Hepatocyte (in vitro differentiated cells): ENCODE measurements at regions not wholly inside any gene's neighbourhood (a gene's known extent, or its start where the extent isn't known, plus 50 kb on each side); places are given as distances from the start of the nearest gene placed in this dataset.

Experiments
- DNase-seq: peaks from one replicate; pipeline ENCODE4 v3.0.0-alpha.2; 2016; ENCODE audit warnings: low spot score
- H2AFZ ChIP-seq: fragments of 200-600 bp; sonication (generic); 2 replicates; pipeline ENCODE4 v1.6.0; 2016; ENCODE audit warnings: antibody characterized with exemption, mild to moderate bottlenecking
- H3K27ac ChIP-seq: fragments of 200-600 bp; sonication (generic); 2 replicates; pipeline ENCODE4 v1.5.1; 2016; ENCODE audit warnings: mild to moderate bottlenecking
- H3K27me3 ChIP-seq: fragments of 200-600 bp; sonication (generic); 2 replicates; pipeline ENCODE4 v1.6.1; 2016
- H3K36me3 ChIP-seq: fragments of 200-600 bp; sonication (generic); replicated peaks from 2 replicates; pipeline ENCODE4 v1.5.1; 2016; ENCODE audit warnings: low read depth; ENCODE audit not compliant: insufficient read depth
- H3K4me1 ChIP-seq: fragments of 200-600 bp; sonication (generic); 2 replicates; pipeline ENCODE4 v1.5.1; 2016; ENCODE audit warnings: mild to moderate bottlenecking, moderate library complexity; ENCODE audit not compliant: insufficient read depth
- H3K4me2 ChIP-seq: fragments of 200-600 bp; sonication (generic); 2 replicates; pipeline ENCODE4 v1.6.0; 2016
- H3K4me3 ChIP-seq: fragments of 200-600 bp; sonication (generic); 2 replicates; pipeline ENCODE4 v1.5.1; 2016; ENCODE audit warnings: mild to moderate bottlenecking
- H3K79me2 ChIP-seq: fragments of 200-600 bp; sonication (generic); 2 replicates; pipeline ENCODE4 v1.6.0; 2017; ENCODE audit warnings: mild to moderate bottlenecking
- H3K9me2 ChIP-seq: fragments of 200-600 bp; sonication (generic); replicated peaks from 2 replicates; pipeline ENCODE4 v1.6.0; 2017; ENCODE audit warnings: mild to moderate bottlenecking; ENCODE audit not compliant: insufficient read depth
- H3K9me3 ChIP-seq: fragments of 200-600 bp; sonication (generic); 2 replicates; pipeline ENCODE4 v1.5.1; 2016; ENCODE audit warnings: low read depth, mild to moderate bottlenecking
- H4K20me1 ChIP-seq: fragments of 200-600 bp; sonication (generic); 2 replicates; pipeline ENCODE4 v1.6.0; 2016; ENCODE audit warnings: mild to moderate bottlenecking; ENCODE audit not compliant: insufficient read depth, poor library complexity, severe bottlenecking
- EZH2 ChIP-seq: fragments of 200-600 bp; sonication (generic); IDR thresholded peaks from 2 replicates; pipeline ENCODE4 v1.6.1; 2016; ENCODE audit warnings: antibody characterized with exemption, mild to moderate bottlenecking, borderline replicate concordance
- EZH2phosphoT487 ChIP-seq: fragments of 200-600 bp; sonication (generic); IDR thresholded peaks from one replicate; pipeline ENCODE4 v1.6.1; 2018; ENCODE audit warnings: antibody characterized with exemption, mild to moderate bottlenecking, low read depth, moderate library complexity; ENCODE audit not compliant: unreplicated experiment, severe bottlenecking
- WGBS: methylation state at CpG from one replicate; pipeline ENCODE4 v1.1.6; 2016; ENCODE audit warnings: low lambda C conversion rate; ENCODE audit errors: missing lambda C conversion rate; 5-methylcytosine and 5-hydroxymethylcytosine counted together
- TF ChIP-seq, protein P1 (sequence below): fragments of 200-600 bp; sonication (generic); IDR thresholded peaks from 2 replicates; pipeline ENCODE4 v1.5.1; 2016; ENCODE audit warnings: antibody characterized with exemption, mild to moderate bottlenecking; ENCODE audit not compliant: poor library complexity

DNA sequence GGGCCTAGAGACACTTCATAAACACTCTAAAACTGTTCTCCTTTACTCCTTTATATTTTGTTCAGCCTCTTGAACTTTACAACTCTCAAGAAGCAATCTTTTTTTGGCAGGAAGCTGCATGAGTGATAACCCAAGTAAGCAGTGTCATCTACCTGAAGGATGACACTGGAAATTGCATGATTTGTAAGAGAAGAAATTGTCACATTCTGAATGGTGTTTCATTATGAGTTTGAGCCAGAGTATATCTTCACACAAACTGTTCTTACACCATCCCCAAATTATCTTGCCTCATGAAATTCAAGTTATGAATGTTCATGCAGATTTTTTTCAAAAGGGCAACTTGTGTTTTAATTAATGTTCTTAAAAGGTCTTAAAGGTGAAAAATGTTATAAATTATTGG, 799.3 kb downstream of the TBC1D32 start:
- H3K4me1 ChIP-seq, result no peaks in the 10 kb centered on the region
- no peaks in the 10 kb centered on the region for H3K9me3 ChIP-seq
- no peak overlapping the region for H3K27ac ChIP-seq
- H3K9me2 ChIP-seq, result no peaks in the 10 kb centered on the region
- no peak overlapping the region for H3K4me2 ChIP-seq
- H3K4me3 ChIP-seq, result no peak overlapping the region
- H3K27me3 ChIP-seq, result no peaks in the 10 kb centered on the region
- DNase-seq, result no peak
- no peaks in the 10 kb centered on the region for H3K79me2 ChIP-seq
- TF ChIP-seq, protein P1, sequence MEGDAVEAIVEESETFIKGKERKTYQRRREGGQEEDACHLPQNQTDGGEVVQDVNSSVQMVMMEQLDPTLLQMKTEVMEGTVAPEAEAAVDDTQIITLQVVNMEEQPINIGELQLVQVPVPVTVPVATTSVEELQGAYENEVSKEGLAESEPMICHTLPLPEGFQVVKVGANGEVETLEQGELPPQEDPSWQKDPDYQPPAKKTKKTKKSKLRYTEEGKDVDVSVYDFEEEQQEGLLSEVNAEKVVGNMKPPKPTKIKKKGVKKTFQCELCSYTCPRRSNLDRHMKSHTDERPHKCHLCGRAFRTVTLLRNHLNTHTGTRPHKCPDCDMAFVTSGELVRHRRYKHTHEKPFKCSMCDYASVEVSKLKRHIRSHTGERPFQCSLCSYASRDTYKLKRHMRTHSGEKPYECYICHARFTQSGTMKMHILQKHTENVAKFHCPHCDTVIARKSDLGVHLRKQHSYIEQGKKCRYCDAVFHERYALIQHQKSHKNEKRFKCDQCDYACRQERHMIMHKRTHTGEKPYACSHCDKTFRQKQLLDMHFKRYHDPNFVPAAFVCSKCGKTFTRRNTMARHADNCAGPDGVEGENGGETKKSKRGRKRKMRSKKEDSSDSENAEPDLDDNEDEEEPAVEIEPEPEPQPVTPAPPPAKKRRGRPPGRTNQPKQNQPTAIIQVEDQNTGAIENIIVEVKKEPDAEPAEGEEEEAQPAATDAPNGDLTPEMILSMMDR, result no peak
- TF ChIP-seq EZH2 (no peak), EZH2phosphoT487 (no peak)
- H4K20me1 ChIP-seq, result no peaks in the 10 kb centered on the region
- no peak overlapping the region for H2AFZ ChIP-seq
- no peaks in the 10 kb centered on the region for H3K36me3 ChIP-seq

DNA sequence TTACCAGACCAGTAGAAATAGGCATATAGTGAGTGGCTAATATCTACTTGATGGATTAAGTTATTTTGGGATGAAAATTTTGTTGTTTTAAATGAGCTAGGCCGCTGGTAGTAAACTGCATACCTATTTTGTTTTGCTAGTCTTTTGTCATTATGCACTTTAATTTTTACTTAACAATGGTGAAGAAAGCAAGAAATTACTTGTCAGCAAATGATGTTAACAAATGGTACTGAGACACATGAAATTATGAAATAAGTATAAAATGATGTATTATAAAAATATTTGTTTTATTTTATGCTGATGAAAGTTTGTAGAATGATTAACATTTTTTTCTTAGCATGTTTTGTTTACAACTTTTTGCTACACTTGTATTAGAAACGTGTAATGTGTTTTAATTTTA, 807.7 kb downstream of the TBC1D32 start:
- Histone ChIP-seq H3K36me3 (no peaks in the 10 kb centered on the region), H3K27me3 (no peaks in the 10 kb centered on the region), H3K79me2 (no peaks in the 10 kb centered on the region), H4K20me1 (no peaks in the 10 kb centered on the region), H3K9me3 (no peaks in the 10 kb centered on the region), H3K4me3 (no peak overlapping the region), H3K9me2 (no peaks in the 10 kb centered on the region), H3K4me2 (no peak overlapping the region), H3K4me1 (no peaks in the 10 kb centered on the region), H3K27ac (no peak overlapping the region), H2AFZ (no peak overlapping the region)
- DNase-seq, result no peak
- WGBS, result 71% methylated on average over 2 of the region's 2 CpGs
- TF ChIP-seq EZH2phosphoT487, result no peak
- TF ChIP-seq, protein P1, result no peak
- TF ChIP-seq EZH2, result no peak

DNA sequence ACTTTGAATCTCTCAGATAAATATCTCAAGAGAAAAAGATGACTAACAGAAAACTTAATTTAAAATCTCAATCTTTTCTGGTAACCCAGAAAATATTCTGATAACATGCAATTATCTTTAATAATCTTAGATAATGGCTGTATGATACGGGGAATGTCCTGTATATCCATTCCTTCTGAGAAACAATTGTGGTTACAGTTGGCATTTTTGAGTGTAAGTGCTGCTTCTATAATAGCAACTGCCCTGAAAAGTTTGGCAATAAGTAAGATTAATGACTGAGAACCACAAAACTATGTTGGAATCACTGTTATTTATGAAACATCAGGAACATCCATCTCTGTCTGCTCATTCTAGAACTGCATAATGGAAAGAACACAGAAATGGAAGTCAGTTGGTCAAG, 819.7 kb downstream of the TBC1D32 start:
- Histone ChIP-seq H3K79me2 (no peaks in the 10 kb centered on the region), H3K36me3 (no peaks in the 10 kb centered on the region), H3K4me3 (no peak overlapping the region), H3K9me3 (no peaks in the 10 kb centered on the region), H3K4me2 (no peak overlapping the region), H2AFZ (no peak overlapping the region), H3K9me2 (no peaks in the 10 kb centered on the region), H3K4me1 (no peaks in the 10 kb centered on the region), H3K27ac (no peak overlapping the region), H3K27me3 (no peaks in the 10 kb centered on the region), H4K20me1 (no peaks in the 10 kb centered on the region)
- DNase-seq, result no peak
- 63% methylated on average over 1 of the region's 1 CpG for WGBS
- TF ChIP-seq EZH2, result no peak
- TF ChIP-seq EZH2phosphoT487, result no peak
- TF ChIP-seq, protein P1, result no peak

DNA sequence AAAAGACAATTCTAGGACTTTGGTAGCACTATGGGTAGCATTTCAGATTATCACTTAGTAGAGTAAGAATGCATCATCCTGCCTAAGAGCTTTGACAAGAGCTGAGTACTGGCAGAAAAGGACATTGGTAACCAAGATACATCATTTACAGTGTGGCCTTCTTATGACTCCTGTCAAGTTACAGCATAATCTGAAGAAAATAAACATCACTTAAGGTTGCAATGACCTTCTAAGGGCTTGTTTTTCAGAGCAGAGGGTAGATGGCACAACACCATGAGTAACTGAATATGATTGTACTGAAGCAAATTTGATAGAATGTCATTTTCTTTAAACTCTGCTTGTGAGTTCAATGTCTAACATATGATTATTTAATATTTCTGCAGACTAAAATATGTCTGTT, 822.6 kb downstream of the TBC1D32 start:
- H3K4me2 ChIP-seq, result no peak overlapping the region
- no peak overlapping the region for H3K27ac ChIP-seq
- H3K27me3 ChIP-seq, result no peaks in the 10 kb centered on the region
- no peaks in the 10 kb centered on the region for H3K9me3 ChIP-seq
- H2AFZ ChIP-seq, result no peak overlapping the region
- H3K79me2 ChIP-seq, result no peaks in the 10 kb centered on the region
- H3K4me1 ChIP-seq, result no peaks in the 10 kb centered on the region
- no peaks in the 10 kb centered on the region for H4K20me1 ChIP-seq
- no peaks in the 10 kb centered on the region for H3K36me3 ChIP-seq
- DNase-seq, result no peak
- TF ChIP-seq, protein P1, result no peak
- TF ChIP-seq EZH2, result no peak
- no peak for TF ChIP-seq EZH2phosphoT487
- H3K4me3 ChIP-seq, result no peak overlapping the region
- no peaks in the 10 kb centered on the region for H3K9me2 ChIP-seq
